Transverse colon (tissue), 4 donors: ENCODE measurements at regions not wholly inside any gene's neighbourhood (a gene's known extent, or its start where the extent isn't known, plus 50 kb on each side); places are given as distances from the start of the nearest gene placed in this dataset.

Source experiments
- POLR2A ChIP-seq: fragments of 450-650 bp; IDR thresholded peaks from one replicate; pipeline ENCODE4 v1.6.1; 2016; ENCODE audit warnings: antibody characterized with exemption, mild to moderate bottlenecking, moderate library complexity
- POLR2AphosphoS5 ChIP-seq, 3 donors: sonication (generic); formaldehyde crosslinking; IDR thresholded peaks; one replicate each; pipeline ENCODE4 v1.6.1; 2016; ENCODE audit warnings: antibody characterized with exemption in 3 of 3
- TF ChIP-seq, protein P1 (sequence below), 5 experiments: fragments of 200-600 bp in 3 of 5; fragments of 450-650 bp in 2 of 5; sonication (generic) in 3 of 5; IDR thresholded peaks; 1 replicate in 2 of 5; 2 replicates in 3 of 5; pipeline ENCODE4 v1.5.1; 2016 to 2017; ENCODE audit warnings: antibody characterized with exemption in 5 of 5, inconsistent platforms in 3 of 5, mild to moderate bottlenecking in 2 of 5, moderate library complexity in 1 of 5

DNA sequence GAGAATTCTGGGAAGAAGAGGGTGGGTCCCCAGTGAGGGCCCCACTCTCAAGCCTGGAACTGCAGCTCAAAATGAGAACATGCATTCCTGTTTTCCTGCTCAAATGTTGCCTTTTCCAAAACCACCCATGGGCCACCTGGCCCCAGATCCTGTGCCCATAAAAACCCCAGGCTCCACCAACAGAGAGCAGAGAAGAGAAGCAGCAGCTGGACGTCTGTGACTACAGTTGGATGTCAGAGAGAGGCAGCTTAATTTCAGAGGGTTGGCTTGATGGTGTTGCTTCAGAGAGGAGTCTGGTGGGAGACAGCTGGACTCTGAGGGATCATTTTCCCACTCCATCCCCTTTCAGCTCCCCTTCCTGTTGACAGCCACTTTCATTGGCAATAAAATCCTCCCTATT is 256.4 kb downstream of the FZD1 start:
- TF ChIP-seq, protein P1, sequence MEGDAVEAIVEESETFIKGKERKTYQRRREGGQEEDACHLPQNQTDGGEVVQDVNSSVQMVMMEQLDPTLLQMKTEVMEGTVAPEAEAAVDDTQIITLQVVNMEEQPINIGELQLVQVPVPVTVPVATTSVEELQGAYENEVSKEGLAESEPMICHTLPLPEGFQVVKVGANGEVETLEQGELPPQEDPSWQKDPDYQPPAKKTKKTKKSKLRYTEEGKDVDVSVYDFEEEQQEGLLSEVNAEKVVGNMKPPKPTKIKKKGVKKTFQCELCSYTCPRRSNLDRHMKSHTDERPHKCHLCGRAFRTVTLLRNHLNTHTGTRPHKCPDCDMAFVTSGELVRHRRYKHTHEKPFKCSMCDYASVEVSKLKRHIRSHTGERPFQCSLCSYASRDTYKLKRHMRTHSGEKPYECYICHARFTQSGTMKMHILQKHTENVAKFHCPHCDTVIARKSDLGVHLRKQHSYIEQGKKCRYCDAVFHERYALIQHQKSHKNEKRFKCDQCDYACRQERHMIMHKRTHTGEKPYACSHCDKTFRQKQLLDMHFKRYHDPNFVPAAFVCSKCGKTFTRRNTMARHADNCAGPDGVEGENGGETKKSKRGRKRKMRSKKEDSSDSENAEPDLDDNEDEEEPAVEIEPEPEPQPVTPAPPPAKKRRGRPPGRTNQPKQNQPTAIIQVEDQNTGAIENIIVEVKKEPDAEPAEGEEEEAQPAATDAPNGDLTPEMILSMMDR (IDR thresholded peaks at IDR 0.05) = no peak
- TF ChIP-seq POLR2A = no peak
- TF ChIP-seq POLR2AphosphoS5 (IDR thresholded peaks at IDR 0.05) = no peak
